ENCODE measurements at regions not wholly inside any gene's neighbourhood (a gene's known extent, or its start where the extent isn't known, plus 50 kb on each side); places are given as distances from the start of the nearest gene placed in this dataset.

DNA sequence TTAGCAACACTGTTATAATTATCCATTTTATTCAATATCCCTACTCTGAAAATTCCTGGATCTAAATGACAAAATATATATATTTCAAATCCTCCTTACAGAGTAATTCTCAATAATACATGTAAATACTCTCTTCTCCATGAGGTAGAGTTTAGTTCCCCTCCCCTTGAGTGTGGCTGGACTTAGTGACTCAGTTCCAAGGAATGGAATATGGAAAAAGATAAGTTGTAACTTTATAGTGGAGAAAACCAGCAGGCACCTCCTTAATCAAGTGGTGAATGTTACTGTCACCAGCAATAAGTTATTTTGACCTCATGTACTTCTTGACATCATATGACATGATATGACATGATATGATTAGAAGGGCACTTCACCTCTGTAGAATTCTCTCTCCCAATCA, 302.0 kb downstream of the RAB28 start:
- DNase-seq, result no peak

DNA sequence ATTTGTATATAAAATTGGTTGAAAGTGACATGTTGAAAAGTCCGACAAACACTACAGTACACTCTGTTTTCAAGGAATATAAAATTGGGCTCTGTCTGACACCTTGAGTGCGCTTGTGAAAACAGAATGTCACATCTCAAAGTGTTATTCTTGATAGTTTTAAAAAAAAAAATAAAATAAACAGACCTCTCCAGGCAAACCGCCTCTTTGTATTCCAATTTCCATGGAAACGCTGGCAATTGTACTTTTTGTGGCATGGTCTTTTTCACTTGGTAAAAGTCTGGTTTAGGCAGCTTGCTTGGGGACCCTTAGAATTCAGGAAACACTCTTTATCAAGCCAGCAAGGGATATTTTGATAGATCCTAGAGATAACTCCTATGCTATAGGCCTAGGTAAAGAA, 302.5 kb downstream of the RAB28 start:
- no peak for DNase-seq

DNA sequence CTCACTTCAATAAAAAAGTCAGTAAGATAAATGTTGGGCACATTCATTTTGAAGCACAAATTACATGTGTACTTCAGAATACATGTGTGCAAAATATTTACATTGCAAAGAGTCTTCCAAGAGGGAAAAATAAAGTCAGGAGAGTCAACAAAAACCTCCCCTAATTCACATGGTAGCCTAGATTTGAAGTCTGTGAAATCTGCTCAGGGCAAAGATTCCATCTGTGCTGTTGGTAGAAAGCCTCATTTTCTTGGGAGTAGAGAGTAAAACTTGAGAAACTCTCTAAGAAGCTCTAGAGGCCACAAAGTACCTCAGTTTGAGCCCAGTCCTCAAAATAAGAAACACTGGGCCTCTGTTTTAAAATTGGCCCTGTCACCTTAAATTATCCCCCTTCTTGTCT, 303.4 kb downstream of the RAB28 start:
- no peak for DNase-seq

DNA sequence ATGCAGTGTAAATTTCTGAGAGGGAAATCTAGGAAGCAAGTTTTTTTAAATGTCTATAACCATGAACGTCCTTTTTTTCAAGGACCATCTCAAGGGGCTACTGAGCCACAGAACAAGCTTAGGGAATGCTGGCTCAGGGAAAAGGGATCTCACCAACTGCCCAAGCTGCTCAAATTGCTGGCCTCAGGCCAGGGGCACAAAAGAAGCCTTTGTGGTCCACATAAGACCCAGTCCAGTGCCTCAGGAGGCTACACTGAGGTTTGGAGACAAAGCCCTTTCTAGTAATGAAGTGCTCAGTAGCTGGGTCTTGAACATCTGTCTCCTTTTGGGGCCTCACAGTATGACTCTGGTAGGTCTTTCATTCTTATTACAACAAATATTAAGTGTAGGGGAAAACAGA, 305.5 kb downstream of the RAB28 start:
- no peak for DNase-seq

DNA sequence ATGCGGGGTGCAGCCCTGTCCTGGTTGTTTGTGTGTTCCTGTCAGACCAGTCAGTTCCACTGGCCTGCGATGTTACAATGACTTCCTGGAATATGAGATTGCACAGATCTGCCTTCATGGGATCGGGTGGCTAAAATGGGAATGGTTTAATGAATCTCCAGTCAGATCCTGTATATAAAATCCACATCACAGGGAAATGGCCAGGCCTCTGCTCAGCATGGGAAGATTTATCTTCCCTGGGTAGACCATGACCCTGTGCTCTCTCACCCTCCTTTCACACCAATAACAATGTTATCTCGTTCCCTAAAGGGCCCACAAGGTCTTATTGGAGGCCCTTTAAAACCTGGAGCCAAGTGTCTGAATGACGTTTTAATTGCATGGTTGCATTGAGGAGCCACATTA, 307.4 kb downstream of the RAB28 start:
- no peak for DNase-seq

DNA sequence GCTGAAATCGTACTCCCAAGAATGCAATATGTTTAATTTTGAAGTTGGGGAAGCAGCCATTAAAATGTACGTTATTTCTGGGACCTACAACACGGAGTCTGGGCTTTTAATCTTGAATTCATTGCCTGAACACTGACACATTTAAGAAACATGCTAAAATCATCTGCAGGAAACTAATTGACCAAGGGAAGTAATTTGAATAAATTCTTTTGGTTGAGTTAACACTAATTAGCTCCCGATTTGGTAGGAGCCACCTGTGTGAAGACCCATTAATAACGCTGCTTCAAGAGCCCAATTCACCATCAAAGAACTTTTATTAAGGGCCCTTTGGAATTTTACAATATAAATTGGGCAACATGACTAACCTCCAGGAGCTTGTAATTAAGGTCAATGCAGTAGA, 309.2 kb downstream of the RAB28 start:
- no peak for DNase-seq

DNA sequence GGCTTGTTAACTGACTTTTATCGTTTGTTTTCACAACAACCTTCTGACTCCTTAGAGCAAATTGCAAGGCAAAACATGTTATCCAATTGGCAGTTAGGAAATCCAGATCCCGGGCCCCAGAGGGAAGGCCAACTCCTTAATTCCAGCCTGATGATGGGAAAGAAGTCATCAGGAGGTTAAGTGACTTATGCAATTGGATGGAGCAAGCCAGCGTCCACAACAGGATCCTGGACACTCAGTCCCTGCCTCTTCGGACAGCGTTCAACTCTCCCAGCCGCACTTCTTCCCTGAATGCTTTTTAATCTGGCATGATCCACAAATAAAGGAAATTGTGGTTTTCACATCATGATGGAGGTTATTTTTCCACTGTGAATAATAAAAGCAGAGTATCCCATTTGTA, 310.1 kb downstream of the RAB28 start:
- DNase-seq, result peak; percentile 68 to 91 (median 81)

DNA sequence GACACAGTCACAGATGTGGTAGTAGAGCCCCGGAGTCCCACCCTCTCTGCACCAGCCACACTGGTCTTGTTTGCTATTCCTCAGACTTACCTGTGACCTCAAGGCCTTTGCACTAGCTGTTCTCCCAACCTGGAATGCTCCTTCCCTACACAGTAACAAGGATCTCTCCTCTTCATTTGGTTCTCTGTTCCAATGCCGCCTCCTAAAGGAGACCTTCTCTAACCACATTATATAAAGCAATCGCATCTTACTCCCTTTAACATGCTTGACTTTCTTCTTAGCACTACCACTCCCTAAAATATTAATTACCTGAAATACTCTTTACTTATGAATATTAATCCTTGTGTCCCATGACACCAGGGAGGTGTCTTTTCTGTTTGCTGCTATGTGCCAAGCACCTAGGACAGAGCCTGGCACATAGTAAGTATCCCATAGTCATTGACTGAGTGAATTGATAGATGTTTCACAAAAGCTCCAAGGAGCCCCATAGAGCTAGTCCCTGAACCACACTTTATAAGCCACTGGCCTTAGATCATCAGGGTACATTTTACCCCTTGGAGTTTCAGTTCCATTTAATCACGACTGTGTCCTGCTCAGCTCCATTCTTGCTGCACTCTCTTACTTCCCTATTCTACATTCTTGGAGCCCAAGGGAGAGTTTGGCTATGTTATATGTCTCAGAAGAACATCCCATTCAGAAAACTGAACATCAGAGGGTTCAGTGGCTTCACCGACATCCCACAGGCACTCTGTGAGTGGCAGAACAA, 312.7 kb downstream of the RAB28 start:
- DNase-seq, result no peak

DNA sequence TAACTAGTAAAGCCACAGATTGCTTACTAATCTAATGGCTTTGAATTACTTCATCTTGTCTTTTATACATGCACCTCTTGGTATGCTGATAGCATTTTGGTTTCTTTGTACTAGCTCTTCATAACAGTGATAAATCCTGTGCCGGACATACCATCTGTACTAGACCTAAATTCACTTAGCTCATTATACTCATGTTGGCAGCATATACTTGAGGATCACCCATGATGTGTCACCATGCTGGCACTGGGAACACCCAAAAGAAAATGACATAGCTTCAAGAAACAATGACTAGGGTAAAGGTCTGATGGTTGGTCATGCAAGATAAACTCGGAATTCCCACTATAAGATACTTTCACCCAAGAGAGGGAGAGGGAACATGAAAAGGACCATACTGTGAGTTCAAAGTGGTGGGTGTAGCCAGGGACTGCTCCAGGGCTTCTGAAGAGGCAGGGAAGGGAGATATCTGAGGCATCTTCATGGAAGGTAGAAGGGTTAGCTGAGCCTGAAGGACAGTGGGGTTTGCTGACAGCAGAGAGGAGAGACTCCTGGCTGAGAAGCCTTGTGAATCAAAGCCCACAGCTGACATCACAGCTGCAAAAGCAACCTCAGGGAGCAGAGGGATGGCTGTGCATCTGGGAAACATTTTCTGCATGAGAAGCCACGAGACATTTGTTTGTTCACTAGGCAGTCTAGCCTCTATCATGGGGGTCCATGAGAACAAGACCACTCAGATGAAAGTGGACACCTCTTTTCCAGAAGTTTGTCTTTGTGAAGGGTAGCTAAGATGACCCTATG, 314.2 kb downstream of the RAB28 start:
- peak in 2 of 3 donors; percentile 34 to 57 for DNase-seq

DNA sequence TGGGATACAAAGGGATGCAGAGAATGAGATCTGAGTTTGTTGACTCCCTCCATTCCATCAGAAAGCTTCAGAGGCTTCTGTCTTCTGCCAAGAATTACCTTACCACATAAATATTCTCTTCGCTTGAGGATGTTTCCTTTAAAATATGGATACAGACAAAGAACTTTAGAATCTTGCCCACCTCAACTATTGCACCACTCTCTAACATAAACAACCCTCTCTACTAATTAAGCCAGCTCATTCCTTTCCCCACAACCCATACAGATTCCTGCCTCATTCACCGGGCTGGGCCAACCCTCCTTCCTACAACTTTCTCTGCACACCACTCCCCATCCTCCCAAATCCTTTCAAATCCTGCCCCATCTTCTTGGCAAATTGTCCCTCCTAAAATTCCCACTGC, 315.8 kb downstream of the RAB28 start:
- DNase-seq, result no peak

DNA sequence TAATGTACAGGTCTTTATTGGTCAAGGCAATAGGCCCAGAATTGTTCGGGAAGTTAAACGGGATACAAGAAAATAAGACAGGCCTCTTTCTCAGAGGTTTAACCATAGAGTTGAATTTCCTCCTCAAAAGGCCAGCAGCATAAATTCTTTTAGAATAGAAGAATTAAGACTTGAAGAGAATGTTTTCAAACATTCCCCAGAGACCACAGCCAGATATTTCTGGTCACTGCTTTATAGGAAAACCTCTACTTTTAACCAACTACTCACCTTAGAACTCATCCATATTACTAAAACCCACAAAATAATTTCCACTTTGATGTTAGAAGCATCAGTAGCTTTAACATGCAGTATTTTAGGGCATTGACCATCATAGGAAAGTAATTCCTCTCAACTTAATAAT, 317.9 kb downstream of the RAB28 start:
- DNase-seq, result no peak

DNA sequence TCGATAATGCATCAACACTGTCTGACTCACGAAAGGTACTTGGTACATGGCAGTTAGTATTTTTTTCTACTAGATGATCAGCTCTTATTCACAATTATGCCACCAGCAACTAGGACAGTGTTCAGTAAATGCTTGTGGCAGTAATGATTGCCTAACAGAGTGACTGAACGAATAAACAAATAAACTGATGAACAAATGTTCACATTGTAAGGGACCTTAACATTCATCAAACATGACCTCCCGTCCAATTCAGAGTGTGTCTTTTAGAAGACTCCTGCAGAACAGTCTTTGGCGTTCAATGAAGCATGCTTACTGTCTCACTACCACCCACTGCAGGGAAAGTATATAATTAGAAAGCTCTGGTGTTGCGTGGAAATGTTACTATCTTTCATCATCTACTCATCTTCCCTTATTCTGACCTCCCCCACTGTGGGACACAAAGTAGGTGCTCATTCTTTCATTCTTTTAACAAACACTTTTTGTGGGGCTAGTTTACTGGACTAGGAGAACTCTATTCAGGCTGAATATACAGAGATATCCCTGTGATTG, 319.3 kb downstream of the RAB28 start:
- no peak for DNase-seq

DNA sequence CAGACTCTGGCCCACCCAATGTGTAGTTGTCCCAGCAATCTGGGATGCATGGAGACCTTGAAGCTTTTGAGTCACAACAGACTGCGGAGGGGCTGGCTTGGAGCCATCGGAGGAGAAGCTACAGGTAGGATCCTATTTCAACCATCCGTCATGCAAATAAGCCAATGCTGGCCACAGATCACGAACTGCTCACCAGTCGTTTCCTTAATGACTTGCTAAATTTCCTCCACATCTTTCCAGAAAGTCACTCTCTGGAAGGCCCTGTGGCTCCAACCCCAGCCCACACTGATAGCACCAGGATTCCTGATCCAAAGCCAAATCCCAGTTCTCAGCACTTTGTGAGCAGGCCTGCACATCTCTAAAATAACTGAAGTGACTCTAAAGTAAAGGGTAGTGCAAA, 321.3 kb downstream of the RAB28 start:
- no peak for DNase-seq

DNA sequence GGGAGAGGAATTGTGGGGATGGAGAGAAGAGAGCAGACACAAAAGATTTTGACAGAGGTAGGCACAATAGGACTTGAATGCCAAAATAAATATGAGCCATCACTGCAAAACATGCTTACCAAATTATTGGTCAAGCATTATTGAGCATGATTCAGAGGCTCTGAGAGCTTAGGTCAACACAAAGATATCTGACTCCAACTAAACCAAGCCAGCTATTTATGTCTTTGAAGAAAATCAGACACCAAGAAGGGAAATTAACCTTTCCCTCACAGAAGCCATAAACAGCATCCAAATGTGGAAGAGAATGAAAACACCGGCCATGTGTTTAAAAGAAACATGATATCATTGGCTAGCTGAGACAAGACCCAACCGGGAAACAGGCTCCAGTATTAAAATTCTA, 323.2 kb downstream of the RAB28 start:
- DNase-seq, result no peak

DNA sequence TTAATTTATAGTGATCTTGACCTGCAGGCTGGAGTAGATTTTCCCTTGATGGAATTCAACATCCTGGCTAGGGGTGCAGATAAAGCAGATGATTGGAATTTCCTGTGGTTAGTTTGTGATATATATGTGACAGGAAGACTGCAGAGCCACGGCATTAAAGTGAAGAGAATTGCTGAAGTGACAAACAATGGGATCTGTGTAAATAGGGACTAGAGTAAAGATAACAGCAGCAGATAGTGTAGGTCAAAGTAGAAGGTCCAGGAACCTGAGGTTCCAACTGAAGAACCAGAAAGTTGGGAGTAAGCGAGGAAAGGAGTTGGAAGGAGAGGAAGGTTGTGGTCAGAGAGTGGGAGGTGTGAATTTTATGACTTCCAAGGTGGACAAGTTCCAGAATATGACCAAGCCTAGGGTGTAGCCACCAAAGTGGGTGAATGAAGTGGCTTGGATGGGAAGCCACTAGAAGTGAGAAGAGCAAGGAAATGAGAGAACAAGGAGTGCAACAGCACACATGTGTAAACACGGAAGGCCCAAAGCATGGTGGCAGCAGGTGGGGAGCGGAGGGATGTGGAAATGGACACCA, 325.0 kb downstream of the RAB28 start:
- no peak for DNase-seq

DNA sequence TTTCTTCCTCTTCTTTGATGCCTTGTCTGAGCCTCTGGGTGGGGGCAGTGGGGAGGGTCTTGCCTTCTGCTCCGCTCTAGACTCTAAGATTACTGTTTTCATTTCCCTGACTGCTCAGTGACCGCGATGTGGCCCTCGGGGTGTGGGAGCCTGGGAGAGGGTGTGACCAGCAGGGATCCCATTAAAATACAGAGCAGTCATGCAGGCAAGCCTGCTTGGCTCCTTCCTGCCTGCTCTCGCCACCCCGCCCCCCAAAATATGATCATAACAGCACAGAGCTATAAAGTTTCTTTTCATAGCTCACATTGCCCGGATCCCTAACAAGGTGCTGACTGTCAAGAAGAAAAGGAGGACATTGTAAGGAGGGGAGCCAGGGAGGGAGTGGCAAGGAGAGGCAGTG, 332.9 kb downstream of the RAB28 start:
- no peak for DNase-seq

DNA sequence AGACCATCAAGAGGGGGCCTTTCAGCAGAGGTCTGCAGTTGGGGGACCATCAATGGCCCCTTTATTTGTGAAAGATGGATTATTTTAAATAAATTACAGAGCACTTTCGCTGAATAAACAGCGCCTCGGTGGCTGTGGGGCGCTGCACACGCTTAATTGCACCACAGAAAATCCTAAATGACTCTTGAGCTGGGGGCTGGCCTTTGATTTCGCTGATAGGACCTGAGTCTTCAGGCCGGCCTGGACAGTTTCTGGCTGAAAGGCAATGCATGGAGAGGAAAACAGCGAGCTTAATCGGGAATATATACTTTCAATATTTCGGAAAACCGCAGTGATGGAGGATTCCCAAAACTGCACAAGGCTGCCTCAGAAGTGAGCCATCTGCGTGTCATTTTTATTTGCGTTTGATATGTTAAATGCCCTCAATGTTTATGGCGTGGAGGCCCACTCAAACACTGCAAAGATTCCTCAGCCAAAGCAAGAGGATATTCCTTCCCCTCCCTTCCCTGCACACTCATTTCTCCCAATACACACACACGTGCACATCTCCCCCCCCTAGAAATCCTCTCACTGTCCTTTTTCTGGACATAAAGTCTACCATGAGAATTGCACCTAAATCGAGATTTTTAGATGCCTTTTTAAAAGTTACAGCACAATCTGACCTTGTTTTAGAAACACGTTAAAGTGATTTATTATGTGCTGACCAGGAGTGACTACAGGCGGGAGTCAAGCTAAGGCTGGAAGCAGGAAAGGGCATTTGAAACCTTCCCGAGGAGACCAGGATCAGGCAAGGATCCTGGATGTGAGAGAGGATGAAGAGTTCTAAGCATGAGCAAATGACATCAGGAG, 340.7 kb downstream of the RAB28 start:
- peak in 1 of 3 donors; percentile 29 for DNase-seq

DNA sequence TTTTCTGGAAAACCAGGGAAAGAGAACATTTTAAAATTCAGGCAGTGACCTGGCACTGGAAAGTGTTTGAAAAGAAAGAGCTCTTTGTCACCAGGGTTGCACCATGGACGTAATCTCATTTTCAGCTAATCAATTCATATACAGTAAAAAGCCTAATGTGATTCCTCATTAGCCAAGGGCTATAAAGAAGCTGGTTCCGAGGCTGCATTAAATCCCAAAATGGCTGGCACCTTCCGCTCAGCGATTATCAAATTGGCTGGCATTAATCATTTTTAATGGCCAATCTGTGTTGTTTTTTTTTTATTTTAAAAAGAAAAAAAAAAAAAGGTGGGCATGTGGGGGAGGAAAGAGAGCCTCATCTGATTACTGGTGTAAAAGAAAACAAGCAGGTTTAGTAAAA, 341.4 kb downstream of the RAB28 start:
- no peak for DNase-seq

DNA sequence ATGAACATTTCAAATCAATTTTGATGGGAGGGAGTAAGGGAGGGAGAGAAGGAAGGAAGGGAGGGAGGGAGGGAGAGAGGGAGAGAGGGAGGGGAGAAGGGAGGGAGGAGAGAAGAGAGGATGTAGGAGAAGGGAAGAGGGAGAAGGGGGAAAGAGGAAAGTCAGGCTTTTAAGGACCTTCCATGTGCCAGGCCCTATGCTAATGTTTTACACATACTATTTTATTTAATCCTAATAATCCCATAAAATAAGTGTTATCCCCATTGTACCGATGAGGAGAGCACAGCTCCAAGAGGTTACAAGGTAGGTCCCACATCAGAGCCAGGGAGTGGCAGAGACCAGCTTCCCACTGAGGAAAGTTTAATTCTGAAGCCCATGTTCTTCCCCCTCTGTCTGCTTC, 341.9 kb downstream of the RAB28 start:
- DNase-seq, result no peak

DNA sequence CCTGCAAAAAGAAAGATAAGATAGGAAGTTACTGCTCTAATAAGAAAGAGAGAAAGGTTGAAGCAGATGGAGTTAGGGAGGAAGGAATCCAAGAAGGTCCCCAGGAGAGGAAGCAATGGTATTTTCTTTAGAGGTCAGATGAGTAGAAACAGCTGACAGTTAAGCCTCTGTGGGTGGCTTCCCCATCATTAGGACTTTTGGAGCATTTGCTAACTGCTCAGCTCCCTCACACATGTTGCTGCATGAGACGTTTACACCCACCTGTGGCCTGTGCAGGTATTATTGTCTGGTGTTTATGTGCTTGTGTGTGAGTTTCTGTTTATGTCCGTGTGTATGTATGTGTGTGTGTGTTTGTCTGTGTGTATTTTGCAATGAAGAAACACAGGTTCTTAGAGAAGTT, 346.8 kb downstream of the RAB28 start:
- DNase-seq, result peak in 2 of 3 donors; percentile 10 to 30

DNA sequence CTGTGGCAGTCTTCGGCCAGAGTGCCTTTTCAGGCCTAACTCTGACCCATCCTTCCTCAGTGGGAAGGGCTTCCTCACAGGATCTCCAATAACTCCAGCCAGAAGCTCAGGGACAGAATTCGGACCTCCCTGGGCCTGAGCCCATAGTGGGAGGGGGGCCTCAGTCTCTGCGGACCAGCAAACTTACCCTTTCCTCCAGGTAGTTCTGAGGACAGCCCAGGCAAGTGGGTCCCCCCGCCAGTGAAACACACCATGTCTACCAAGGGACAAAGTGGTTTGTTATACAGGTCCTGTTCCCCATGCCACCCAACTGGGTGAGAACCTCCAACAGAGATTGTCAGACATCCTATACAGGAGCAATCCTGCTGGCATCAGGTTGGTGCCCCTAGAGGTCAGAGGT, 350.4 kb downstream of the RAB28 start:
- no peak for DNase-seq

DNA sequence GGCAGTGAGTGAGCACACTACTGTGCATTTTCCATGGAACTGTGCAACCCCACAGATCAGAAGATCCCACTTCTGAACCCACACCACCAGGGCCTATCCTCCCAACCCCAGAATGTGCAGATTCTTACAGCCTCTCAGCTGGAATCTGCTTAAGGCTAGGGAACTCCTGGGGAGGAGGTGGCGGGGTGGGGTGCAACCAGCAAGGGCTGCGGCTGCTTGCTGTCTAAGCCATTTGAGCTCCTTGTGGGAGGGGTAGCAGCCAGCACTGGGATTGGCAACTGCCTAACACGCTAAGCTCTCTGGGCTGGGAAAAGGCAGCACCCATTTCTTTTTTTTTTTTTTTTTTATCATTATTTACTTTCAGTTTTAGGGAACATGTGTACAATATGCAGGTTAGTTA, 353.3 kb downstream of the RAB28 start:
- no peak for DNase-seq
